ENCODE measurements at regions not wholly inside any gene's neighbourhood (a gene's known extent, or its start where the extent isn't known, plus 50 kb on each side); places are given as distances from the start of the nearest gene placed in this dataset.

- TF ChIP-seq, protein P1, sequence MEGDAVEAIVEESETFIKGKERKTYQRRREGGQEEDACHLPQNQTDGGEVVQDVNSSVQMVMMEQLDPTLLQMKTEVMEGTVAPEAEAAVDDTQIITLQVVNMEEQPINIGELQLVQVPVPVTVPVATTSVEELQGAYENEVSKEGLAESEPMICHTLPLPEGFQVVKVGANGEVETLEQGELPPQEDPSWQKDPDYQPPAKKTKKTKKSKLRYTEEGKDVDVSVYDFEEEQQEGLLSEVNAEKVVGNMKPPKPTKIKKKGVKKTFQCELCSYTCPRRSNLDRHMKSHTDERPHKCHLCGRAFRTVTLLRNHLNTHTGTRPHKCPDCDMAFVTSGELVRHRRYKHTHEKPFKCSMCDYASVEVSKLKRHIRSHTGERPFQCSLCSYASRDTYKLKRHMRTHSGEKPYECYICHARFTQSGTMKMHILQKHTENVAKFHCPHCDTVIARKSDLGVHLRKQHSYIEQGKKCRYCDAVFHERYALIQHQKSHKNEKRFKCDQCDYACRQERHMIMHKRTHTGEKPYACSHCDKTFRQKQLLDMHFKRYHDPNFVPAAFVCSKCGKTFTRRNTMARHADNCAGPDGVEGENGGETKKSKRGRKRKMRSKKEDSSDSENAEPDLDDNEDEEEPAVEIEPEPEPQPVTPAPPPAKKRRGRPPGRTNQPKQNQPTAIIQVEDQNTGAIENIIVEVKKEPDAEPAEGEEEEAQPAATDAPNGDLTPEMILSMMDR (conservative IDR thresholded peaks at IDR 0.05), result peak; percentile 79
- H3K27ac ChIP-seq, result no peak overlapping the region
Measured at GRCh38 chr13:60335531-60335930, 61.5 kb upstream of the TDRD3 start.

DNA sequence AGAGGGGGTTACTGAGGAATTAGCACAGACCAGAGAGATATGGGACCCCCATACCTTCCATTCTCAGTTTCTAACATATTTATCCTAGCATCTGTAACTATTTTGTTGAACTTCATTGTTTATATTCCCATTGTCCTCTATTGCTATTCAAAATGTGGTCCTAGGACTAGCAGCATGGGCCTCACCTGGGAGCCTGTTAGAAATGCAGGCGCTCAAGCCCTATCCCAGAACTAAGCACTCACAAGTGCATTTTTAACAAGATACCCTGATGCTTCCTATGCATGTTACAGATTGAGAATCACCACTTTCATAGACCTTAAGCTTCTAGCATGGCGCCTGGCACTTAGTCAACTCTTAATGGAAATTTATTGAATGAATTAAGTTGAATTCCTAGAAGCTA lies 58.3 kb upstream of the TDRD3 start:
- TF ChIP-seq, protein P1 (conservative IDR thresholded peaks at IDR 0.05), result no peak
- H3K27ac ChIP-seq, result no peak overlapping the region

DNA sequence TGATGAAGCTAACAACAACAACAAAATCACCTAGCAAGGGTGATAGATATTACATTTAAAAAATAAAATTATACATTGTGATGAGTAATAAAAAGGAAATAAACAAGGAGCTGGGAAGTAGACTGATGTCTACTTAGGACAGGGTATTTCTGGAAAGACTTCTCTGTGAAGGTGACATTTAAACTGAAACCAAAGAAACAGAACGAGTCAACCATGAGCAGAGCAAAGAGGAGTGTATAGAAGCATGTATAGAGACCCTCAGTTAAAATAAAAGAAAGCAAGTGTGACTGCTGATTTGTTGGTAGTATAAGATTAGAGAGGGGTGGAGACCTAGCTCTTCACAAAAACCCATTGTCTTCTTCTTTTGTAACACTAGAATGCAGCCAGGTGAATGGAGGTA lies 53.0 kb upstream of the TDRD3 start:
- TF ChIP-seq, protein P1 (conservative IDR thresholded peaks at IDR 0.05), result no peak
- no peak overlapping the region for H3K27ac ChIP-seq

GRCh38 chr13:60347174-60347573 lies 49.8 kb upstream of the TDRD3 start:
- H3K27ac ChIP-seq, result peak overlapping the region; percentile 68
- TF ChIP-seq, protein P1 (conservative IDR thresholded peaks at IDR 0.05), result no peak

Measured in VCaP (cell line).